Left hindlimb (tissue), 1 donor: ENCODE measurements at regions not wholly inside any gene's neighbourhood (a gene's known extent, or its start where the extent isn't known, plus 50 kb on each side); places are given as distances from the start of the nearest gene placed in this dataset.
"Not testable (repeated sequence)": the region's sequence is repeated elsewhere in the genome, so short reads cannot be mapped to it uniquely, and the experiment has no call there.

ENCODE experiments used
- DNase-seq: peaks from one replicate; pipeline ENCODE4 v3.0.0-alpha.2; 2018

- DNase-seq = no peak
Observed at GRCh38 chr5:25002371-25002770, 357.6 kb upstream of the CDH10 start.

DNA sequence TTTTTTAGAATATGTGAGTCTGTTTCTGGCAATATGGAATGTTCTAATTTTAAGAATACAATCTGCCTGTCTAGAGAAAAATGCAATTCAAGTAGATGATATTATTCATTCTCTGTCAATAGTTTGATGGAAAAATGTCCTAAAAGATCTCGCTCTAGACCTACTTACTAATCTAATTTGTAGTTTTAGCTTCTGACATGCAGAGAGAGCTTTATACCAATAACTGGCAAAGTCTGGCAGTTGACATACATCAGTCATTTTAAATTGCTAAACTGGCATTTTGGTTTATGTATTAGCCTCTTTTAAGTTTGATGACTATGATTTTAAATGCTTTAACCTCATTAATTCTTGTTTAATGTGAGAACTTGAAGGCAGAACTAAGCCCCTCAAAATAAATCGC lies 355.0 kb upstream of the CDH10 start:
- DNase-seq = no peak

DNA sequence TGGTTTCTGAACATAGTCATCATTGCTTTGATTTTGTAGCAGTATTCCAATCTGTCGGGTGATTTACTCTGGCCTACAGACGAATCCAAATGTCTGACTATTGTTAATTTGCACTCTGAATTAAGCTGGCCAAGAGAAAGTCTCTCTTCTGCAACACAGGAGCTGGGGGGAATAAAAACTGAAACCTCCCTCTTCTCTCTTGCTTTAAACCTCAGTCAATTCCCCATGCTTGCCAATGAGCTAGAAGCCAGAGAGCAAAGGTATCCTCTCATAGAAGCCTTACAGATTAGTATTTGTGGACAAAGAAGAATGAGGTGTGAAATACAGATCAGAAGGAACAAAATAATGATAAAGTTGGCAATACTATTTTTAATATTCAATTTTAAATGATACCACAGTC lies 353.9 kb upstream of the CDH10 start:
- no peak for DNase-seq

- DNase-seq = no peak
Observed at GRCh38 chr5:24986326-24986725, 341.5 kb upstream of the CDH10 start.

DNA sequence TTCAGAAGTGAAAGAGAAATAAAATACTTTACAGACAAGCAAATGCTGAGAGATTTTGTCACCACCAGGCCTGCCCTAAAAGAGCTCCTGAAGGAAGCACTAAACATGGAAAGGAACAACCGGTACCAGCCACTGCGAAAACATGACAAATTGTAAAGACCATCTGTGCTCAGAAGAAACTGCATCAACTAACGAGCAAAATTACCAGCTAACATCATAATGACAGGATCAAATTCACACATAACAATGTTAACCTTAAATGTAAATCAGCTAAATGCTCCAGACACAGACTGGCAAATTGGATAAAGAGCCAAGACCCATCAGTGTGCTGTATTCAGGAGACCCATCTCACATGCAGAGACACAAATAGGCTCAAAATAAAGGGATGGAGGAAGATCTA lies 333.8 kb upstream of the CDH10 start:
- DNase-seq = not testable (repeated sequence)

- no peak for DNase-seq
Observed at GRCh38 chr5:24963611-24964010, 318.8 kb upstream of the CDH10 start.

DNA sequence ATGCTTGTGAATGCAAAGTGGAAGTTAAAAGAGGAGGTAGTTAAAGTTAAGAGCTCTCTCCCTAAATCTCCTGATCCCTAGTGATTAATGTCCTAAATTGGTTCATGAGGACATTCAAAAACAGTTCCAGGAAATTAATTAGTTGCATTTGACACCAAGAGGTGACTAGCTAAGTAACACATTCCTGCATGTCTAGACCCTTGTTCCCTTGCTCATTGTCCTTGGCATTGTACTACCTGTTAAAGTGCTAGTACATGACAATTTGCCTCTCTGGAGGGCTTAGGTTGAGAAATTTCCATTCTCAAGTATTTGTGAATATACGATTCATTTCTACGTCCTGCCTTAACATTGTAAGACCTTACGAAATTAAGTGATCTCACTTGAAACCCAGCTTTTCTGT lies 278.6 kb upstream of the CDH10 start:
- DNase-seq = no peak

DNA sequence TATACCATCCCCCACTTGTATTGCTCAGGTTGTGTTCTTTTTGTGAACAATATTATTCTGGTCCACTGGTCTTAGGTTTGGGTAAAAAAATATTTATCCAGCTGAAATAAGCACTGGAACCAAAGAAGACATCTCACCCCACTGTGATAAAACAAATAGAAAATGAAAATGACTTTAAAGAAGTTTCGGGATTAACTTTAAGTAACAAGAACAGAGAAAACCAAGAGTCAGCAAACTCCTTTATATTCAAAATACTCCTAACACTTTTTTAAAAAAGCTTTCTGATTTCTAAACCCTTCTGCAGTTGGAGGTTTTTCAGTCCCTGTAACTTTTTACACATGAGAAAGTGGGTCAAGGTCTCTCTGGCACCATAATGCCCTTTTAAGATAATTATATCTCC lies 273.9 kb upstream of the CDH10 start:
- no peak for DNase-seq

DNA sequence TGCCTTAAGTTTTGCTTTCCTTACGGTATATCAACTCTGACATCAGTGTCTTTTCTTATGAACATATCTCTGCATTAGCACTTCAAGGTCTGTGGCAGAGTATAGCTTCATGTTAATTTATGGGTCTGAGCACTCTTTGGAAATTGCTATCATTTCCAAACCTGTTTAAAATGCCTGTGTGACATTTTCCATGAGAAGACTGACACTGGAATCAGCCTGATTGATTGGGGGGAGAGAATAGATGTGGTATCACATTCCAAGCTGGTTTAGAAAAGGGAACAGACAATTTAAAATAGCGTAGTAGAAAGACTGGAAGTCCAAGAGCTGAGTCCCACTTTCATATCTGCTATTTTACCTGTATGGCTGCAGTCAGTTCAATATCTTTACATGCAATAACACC lies 272.1 kb upstream of the CDH10 start:
- DNase-seq = no peak

DNA sequence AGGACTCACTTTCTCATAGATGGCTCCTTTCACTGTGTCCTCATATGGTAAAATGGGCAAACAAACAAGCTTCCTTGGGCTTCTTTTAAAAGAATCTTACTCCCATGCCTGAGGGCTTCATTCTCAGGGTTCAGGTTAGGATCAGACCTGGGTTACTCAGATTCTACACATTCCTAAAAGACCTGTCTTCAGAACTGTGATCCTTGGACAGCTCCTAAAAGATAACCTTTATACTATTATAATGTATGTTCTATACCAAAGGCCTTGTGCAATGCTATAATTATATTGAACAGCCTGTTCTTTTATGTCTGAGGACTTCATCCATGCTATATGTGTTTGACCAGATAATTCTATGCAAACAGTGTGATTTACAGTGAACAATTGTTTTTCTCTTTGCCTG lies 264.4 kb upstream of the CDH10 start:
- DNase-seq = no peak

DNA sequence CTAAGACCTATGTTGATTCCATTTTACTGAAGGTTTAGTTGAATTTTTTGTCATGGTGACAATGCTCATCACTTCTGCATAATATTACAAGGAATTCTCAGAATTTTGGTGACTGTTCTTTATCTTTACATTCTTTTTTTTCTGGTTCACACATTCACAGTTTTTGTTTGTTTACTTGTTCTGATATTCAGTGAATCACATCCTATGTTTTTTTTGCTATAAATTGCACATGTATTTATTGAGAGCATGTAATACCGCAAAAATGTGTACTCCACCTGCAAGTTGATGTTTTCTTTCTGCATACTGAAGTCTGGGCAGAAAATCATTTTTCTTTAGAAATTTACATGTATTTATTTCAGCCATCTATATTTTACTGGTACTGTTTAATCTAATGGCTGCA lies 261.9 kb upstream of the CDH10 start:
- no peak for DNase-seq

- DNase-seq = no peak
Observed at GRCh38 chr5:24904981-24905517, 260.3 kb upstream of the CDH10 start.

- DNase-seq = no peak
Observed at GRCh38 chr5:24899180-24899579, 254.4 kb upstream of the CDH10 start.

DNA sequence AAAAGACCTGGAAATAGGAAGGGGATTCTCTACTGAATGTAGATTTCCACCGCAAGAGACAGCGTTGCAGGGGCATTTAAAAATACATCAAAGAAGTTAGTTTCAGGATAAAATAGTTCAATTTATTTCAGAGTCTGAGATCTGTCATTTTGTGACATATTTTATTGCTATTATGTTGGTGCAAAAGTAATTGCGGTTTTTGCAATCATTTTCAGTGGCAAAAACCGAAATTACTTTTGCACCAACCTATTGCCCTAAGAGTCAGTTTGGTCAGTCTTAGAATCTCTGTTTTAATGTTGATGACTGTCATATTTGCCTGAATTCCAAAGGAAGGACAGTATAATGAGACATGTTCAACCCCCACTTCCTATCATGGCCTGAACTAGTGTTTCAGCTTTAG lies 219.5 kb upstream of the CDH10 start:
- DNase-seq = no peak

DNA sequence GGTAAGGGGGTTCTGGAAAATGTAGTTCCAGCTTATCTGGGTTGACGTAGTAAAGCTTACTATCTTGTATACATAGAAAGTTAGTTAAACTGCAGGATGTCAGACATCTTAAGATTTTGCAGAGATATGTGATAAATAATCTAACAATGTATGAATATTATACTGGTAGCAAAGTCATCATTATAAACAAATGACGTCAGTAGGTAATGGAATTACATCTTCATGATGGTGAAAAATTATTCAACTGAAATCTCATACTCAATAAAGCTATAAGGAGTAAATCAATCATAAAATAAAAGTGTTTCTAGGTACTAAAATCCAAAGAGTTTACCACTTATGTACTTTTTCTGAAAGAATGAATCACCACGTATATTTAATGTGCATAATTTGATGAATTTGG lies 217.3 kb upstream of the CDH10 start:
- DNase-seq = no peak

DNA sequence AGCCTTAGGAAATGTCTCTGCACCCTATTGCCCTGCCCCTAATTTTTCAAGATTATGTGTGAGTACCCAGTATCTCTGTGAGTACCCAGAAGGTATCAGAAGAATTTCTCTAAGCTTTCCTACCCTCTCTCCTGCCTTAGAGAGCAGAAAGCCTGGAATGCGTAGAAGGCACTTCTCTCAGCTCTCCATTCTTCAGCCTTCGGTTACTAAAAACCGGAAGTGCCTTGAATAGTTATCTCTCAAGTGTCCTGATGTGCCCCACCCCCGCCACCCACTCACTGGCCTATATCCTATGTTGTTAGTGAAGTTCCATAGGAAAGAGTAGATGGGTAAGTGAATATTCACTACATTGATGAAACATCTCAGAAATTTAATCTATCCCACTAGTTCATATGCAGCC lies 210.7 kb upstream of the CDH10 start:
- no peak for DNase-seq

DNA sequence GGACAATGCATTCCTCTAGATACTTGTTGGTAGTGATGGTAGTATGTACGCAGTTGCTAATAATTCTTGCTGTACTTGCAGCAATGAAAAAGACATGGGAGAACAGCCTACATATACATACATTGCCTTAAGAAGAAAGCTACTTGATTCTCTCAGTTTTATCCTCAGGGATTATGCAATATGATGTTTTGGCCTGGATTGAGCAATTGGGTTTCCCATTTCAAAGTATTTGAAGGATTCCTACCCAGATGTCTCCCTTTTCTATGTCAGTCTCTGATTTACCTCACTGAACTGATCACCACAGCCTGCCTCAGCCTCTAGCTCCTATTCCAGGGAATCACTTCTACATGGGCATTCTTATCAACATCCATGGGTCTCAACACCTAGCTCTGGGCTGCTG lies 210.1 kb upstream of the CDH10 start:
- DNase-seq = no peak

- no peak for DNase-seq
Observed at GRCh38 chr5:24854350-24854749, 209.6 kb upstream of the CDH10 start.

DNA sequence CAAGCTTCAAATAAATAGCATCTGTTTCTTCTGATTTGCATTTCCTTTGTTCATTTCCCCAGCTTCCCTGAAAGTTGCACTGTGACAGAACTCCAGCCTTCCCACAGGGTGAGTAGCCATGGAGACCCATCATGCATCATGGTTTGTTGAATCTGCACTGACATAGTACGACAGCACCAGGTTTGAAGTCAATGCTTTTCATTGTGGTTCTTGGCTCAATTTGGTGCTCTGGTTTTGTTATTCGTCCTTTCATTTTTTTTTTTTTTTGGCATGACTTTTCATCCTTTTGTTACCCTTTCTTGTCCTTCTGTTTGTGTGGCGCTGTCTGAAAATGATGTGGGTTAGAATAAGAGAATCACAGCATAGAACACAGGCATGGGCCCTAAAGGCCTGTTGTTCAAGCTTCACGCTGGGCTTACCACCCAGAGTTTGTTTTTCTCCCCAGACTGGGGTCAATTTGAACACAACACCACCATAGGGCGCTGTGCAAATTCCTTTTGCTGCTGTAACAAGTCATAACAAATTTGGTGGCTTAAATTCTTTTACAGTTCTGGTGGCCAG lies 206.2 kb upstream of the CDH10 start:
- no peak for DNase-seq

DNA sequence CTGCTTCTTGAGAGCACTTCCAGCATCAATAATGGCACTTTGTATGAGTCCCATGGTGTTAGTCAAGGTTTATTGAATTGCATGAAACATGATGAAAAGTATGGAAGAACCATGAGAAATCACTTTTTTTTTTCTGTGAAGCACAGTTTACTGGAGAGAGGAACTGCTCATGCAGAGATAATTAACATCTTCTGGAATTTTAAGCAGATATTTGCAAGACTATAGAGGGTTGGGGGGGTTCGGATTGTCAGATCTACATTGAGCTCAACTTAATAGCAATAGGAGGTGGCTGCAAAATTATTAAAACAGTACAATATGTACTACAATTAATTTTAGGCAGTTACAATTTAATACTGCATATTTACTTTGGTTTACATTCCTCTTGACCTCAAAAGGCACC lies 204.4 kb upstream of the CDH10 start:
- no peak for DNase-seq

DNA sequence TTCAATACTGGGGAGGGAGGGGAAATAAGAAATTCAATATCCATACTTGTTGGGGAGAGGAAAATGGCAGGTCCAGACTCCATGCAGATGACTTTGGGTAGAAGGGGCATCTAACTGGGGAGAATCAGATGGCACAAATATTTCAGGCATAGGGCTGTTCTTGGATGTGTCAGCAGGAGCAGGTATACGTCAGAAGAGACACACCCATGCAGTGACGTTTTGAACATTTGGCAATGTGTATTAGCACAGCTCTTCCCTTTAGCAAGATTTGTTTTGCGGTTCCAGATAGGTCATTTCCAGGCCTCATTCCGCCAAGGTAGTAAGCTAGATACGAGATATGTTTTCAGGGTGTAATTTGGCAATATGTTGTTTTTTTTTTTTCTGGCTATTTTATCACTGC lies 187.2 kb upstream of the CDH10 start:
- DNase-seq = no peak

- DNase-seq = no peak
Observed at GRCh38 chr5:24823625-24824024, 178.8 kb upstream of the CDH10 start.

DNA sequence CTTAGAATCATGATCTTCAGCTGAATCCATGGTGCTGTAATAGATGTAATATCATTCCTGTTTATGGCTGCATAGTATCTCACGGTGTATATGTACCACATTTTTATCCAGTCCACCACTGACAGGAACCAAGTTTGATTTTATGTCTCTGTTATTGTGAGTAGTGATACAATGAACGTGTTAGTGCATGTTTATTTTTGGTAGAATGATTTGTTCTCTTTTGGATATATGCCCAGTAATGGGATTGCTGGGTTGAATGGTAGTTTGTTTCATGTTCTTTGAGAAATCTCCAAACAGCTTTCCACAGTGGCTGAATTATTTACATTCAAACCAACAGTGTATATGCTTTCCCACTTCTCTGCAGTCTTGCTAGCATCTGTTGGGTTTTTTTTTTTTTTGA lies 175.1 kb upstream of the CDH10 start:
- no peak for DNase-seq

DNA sequence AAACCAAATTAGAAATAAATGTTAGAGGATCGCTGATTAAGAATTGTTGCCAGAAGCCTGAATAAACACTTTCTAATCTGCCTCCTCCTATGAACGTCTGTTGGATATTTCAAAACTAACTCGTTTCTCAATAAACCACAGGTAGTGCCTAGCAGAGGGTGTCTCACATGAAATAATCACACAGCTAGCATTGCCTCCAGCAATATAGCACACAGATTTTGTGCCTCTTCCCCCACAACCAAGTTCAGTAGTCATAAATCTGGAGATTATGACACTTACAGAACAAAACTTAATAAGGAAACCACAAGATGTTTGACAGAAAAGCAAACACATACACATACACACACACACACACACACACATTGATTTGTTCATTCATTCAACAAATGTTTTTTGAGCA lies 173.2 kb upstream of the CDH10 start:
- no peak for DNase-seq

DNA sequence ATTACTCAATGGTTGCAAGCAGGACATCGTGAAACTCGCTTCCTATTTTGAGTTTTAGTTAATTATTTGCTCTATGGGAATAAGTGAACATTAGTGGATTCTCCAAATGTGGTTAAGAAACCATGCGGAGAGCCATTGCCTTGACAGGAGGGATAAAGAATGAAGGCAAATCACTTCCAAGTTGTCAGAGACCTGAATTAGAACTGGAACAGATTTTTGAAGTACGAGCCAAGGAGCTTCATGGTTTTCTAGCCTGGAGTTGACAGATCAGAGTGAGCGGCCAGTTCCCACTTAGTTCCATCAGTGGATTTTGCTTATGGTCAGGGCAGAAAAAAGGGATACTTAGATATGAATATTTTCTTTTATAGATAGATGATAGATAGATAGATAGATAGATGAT lies 171.4 kb upstream of the CDH10 start:
- DNase-seq = no peak

DNA sequence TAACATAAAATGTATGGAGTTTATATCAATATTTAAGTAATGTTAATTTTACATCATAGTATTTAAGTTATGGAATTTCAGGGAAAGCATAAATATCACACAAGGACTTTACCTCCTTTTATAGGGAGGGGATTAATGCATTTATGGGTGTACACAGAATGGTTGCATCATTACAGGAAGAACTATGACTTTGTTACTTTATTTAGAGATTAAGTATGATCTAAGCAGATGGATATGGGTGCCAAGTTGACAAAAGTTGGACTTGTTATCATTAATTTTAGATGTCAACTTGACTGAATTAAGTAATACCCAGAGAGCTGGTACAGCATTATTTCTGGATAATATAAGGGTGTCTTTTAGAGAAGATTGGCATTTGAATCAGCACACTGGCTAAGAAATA lies 160.5 kb upstream of the CDH10 start:
- no peak for DNase-seq
